ENCODE measurements at regions not wholly inside any gene's neighbourhood (a gene's known extent, or its start where the extent isn't known, plus 50 kb on each side); places are given as distances from the start of the nearest gene placed in this dataset.
"Not testable (repeated sequence)": the region's sequence is repeated elsewhere in the genome, so short reads cannot be mapped to it uniquely, and the experiment has no call there.

DNA sequence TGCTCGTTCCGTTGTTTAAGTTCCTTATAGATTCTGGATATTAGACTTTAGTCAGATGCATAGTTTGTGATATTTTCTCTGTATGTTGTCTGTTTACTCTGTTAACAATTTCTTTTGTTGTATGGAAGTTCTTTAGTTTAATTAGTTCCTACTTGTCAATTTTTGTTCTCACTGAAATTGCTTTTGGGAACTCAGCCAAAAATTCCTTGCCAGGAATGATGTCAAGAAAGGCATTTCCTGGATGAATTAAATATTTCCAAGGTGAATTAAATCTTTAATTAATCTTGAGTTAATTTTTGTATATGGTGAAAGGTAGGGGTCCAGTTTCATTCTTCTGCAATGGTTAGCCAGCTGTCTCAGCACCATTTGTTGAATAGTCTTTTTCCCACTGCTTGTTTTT, 406.2 kb upstream of the NOX3 start:
- intact Hi-C loops (cut with DNase I): no loop called here
- peaks cover 0 to 4% (median 0%) of the 10 kb centered on the region in 4 donors for H3K9me3 ChIP-seq
- H3K4me1 ChIP-seq: no peaks in the 10 kb centered on the region
- no peaks in the 10 kb centered on the region for H3K27me3 ChIP-seq
- DNase-seq: no peak
- H3K27ac ChIP-seq: no peak overlapping the region
- no peak overlapping the region for H3K4me3 ChIP-seq
- no peak for TF ChIP-seq CTCF (IDR thresholded peaks at IDR 0.05)
- no peak for TF ChIP-seq POLR2AphosphoS5 (IDR thresholded peaks at IDR 0.05)
- TF ChIP-seq EP300 (IDR thresholded peaks at IDR 0.05): no peak
- TF ChIP-seq POLR2A (IDR thresholded peaks at IDR 0.05): no peak
- 41 to 62% methylated on average over 2 of the region's 2 CpGs for WGBS, 2 donors
- no peaks in the 10 kb centered on the region for H3K36me3 ChIP-seq

DNA sequence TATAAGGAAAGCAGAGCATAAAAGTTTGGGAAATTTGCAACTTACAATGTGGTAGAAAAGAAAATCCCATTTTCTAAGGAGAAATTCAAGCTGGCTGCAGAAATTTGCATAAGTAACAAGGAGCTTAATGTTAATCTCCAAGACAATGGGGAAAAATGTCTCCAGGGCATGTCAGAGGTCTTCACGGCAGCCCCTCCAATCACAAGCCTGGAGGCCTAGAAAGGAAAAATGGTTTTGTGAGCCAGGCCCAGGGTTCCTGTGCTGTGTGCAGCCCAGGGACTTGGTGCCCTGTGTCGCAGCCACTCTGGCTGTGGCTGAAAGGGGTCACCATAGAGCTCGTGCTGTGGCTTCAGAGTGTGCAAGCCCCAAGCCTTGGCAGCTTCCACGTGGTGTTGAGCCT, 403.3 kb upstream of the NOX3 start:
- H3K27me3 ChIP-seq; H3K27ac ChIP-seq; H3K4me3 ChIP-seq; H3K36me3 ChIP-seq; intact Hi-C loops (cut with DNase I); DNase-seq; H3K9me3 ChIP-seq; H3K4me1 ChIP-seq: not testable (repeated sequence)
- 79 to 81% methylated on average over 4 of the region's 4 CpGs for WGBS, 2 donors

GRCh38 chr6:155854787-155855186, 399.1 kb upstream of the NOX3 start:
- H3K36me3 ChIP-seq: no peaks in the 10 kb centered on the region
- no peak overlapping the region for H3K27ac ChIP-seq
- no peaks in the 10 kb centered on the region for H3K27me3 ChIP-seq
- TF ChIP-seq CTCF (IDR thresholded peaks at IDR 0.05) (no peak), POLR2AphosphoS5 (IDR thresholded peaks at IDR 0.05) (no peak), POLR2A (IDR thresholded peaks at IDR 0.05) (no peak), EP300 (IDR thresholded peaks at IDR 0.05) (no peak)
- H3K4me3 ChIP-seq: no peak overlapping the region
- H3K9me3 ChIP-seq: peaks cover 0 to 4% (median 0%) of the 10 kb centered on the region in 4 donors
- H3K4me1 ChIP-seq: no peaks in the 10 kb centered on the region
- DNase-seq: no peak
- WGBS, 2 donors: 80 to 98% methylated on average over 2 of the region's 2 CpGs
- intact Hi-C loops (cut with DNase I): no loop called here

GRCh38 chr6:155853011-155853410, 397.4 kb upstream of the NOX3 start:
- H3K27ac ChIP-seq: no peak overlapping the region
- H3K4me1 ChIP-seq: no peaks in the 10 kb centered on the region
- H3K27me3 ChIP-seq: no peaks in the 10 kb centered on the region
- H3K4me3 ChIP-seq: no peak overlapping the region
- H3K9me3 ChIP-seq: no peaks in the 10 kb centered on the region
- intact Hi-C loops (cut with DNase I): no loop called here
- no peak for TF ChIP-seq CTCF (IDR thresholded peaks at IDR 0.05)
- TF ChIP-seq POLR2A (IDR thresholded peaks at IDR 0.05): no peak
- no peak for TF ChIP-seq EP300 (IDR thresholded peaks at IDR 0.05)
- TF ChIP-seq POLR2AphosphoS5 (IDR thresholded peaks at IDR 0.05): no peak
- 78 to 92% methylated on average over 2 of the region's 2 CpGs for WGBS, 2 donors
- no peaks in the 10 kb centered on the region for H3K36me3 ChIP-seq
- no peak for DNase-seq

DNA sequence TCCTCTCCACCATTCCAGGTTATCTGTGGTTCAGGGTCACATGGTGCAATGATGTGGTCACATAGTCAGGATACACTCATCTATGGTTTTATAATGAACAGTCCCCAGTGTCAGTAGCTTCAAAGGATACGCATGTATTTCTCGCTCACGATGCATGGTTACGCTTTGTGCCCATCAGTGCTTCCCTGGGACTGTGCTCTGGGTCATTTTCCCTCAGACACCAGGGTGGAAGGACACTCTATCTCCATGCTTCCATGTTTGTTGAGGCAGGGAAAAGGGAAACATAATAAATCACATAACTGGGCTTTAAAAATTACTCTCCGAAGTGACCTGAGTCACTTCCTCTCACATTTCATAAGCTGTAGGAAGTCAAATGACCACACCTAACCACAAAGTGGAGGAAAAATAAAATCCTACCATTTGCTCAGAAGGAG, 394.8 kb upstream of the NOX3 start:
- Histone ChIP-seq H3K4me3 (no peak overlapping the region), H3K27ac (no peak overlapping the region), H3K9me3 (no peaks in the 10 kb centered on the region), H3K36me3 (no peaks in the 10 kb centered on the region), H3K27me3 (no peaks in the 10 kb centered on the region), H3K4me1 (no peaks in the 10 kb centered on the region)
- 79 to 83% methylated on average over 5 of the region's 5 CpGs for WGBS, 2 donors
- intact Hi-C loops (cut with DNase I): no loop called here
- no peak for TF ChIP-seq POLR2AphosphoS5 (IDR thresholded peaks at IDR 0.05)
- TF ChIP-seq EP300 (IDR thresholded peaks at IDR 0.05): no peak
- no peak for TF ChIP-seq POLR2A (IDR thresholded peaks at IDR 0.05)
- no peak for DNase-seq

GRCh38 chr6:155847711-155848110, 392.1 kb upstream of the NOX3 start:
- DNase-seq: no peak
- no peaks in the 10 kb centered on the region for H3K4me1 ChIP-seq
- intact Hi-C loops (cut with DNase I): no loop called here
- H3K27me3 ChIP-seq: no peaks in the 10 kb centered on the region
- H3K4me3 ChIP-seq: no peak overlapping the region
- no peaks in the 10 kb centered on the region for H3K36me3 ChIP-seq
- 45 to 71% methylated on average over 5 of the region's 5 CpGs for WGBS, 2 donors
- no peak overlapping the region for H3K27ac ChIP-seq
- no peaks in the 10 kb centered on the region for H3K9me3 ChIP-seq
- TF ChIP-seq CTCF (IDR thresholded peaks at IDR 0.05): no peak
- TF ChIP-seq POLR2AphosphoS5 (IDR thresholded peaks at IDR 0.05): no peak
- no peak for TF ChIP-seq EP300 (IDR thresholded peaks at IDR 0.05)
- TF ChIP-seq POLR2A (IDR thresholded peaks at IDR 0.05): no peak

Measured in sigmoid colon (tissue), 6 donors.